Esophagus muscularis mucosa (tissue), 3 donors: ENCODE measurements at regions not wholly inside any gene's neighbourhood (a gene's known extent, or its start where the extent isn't known, plus 50 kb on each side); places are given as distances from the start of the nearest gene placed in this dataset.

Source experiments
- POLR2A ChIP-seq: fragments of 450-650 bp; IDR thresholded peaks from one replicate; pipeline ENCODE4 v1.6.1; 2017; ENCODE audit warnings: antibody characterized with exemption, moderate library complexity, mild to moderate bottlenecking, low read depth
- TF ChIP-seq, protein P1 (sequence below), 3 experiments: fragments of 200-600 bp in 2 of 3; fragments of 450-650 bp in 1 of 3; sonication (generic) in 2 of 3; IDR thresholded peaks; one replicate each; pipeline ENCODE4 v1.5.1; 2017 to 2019; ENCODE audit warnings: antibody characterized with exemption in 3 of 3, mild to moderate bottlenecking in 2 of 3, moderate library complexity in 1 of 3

- TF ChIP-seq, protein P1, sequence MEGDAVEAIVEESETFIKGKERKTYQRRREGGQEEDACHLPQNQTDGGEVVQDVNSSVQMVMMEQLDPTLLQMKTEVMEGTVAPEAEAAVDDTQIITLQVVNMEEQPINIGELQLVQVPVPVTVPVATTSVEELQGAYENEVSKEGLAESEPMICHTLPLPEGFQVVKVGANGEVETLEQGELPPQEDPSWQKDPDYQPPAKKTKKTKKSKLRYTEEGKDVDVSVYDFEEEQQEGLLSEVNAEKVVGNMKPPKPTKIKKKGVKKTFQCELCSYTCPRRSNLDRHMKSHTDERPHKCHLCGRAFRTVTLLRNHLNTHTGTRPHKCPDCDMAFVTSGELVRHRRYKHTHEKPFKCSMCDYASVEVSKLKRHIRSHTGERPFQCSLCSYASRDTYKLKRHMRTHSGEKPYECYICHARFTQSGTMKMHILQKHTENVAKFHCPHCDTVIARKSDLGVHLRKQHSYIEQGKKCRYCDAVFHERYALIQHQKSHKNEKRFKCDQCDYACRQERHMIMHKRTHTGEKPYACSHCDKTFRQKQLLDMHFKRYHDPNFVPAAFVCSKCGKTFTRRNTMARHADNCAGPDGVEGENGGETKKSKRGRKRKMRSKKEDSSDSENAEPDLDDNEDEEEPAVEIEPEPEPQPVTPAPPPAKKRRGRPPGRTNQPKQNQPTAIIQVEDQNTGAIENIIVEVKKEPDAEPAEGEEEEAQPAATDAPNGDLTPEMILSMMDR (IDR thresholded peaks at IDR 0.05) = no peak
- no peak for TF ChIP-seq POLR2A
Observed at GRCh38 chr11:121844016-121844415, 272.0 kb downstream of the BLID start.
